ENCODE measurements at regions not wholly inside any gene's neighbourhood (a gene's known extent, or its start where the extent isn't known, plus 50 kb on each side); places are given as distances from the start of the nearest gene placed in this dataset.

DNA sequence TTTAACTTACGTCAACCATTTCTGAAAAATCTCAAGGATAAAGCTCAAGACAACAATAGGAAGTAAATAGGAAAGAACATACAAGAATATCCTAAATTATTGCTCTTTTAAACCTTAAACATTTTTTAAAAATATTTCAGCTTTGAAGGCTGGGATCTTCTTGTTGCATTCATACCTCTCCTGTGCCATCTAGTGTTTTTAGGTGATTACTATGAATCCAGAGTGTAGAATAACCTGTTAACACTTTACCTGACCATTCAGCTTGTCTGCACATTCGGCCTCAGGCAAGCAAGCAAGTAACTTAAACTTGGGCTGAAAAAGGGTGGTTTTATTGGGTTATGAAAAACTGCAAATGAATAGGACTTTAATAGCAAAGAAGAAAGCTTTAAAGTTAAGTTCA lies 507.8 kb upstream of the INTU start:
- Histone ChIP-seq H3K4me1 (ENCODE audit: control insufficient read depth, low read length) (no peaks in the 10 kb centered on the region), H4K20me1 (ENCODE audit: control insufficient read depth, insufficient read depth, low read depth, low read length) (no peaks in the 10 kb centered on the region), H3K79me2 (ENCODE audit: control insufficient read depth, low read length) (no peaks in the 10 kb centered on the region), H3K27ac (ENCODE audit: low read depth, low read length) (no peak overlapping the region), H3K36me3 (ENCODE audit: control insufficient read depth, low read length) (no peaks in the 10 kb centered on the region), H3K4me3 (ENCODE audit: low read length) (no peak overlapping the region), H3K4me2 (ENCODE audit: low read length) (no peak overlapping the region), H3K27me3 (ENCODE audit: control insufficient read depth, low read length) (no peaks in the 10 kb centered on the region), H3K9me3 (ENCODE audit: control insufficient read depth, insufficient read depth, low read length) (no peaks in the 10 kb centered on the region), H3K9me2 (replicated peaks; ENCODE audit: control insufficient read depth, low read length) (no peaks in the 10 kb centered on the region), H3F3A (ENCODE audit: control insufficient read depth, insufficient read depth) (no peaks in the 10 kb centered on the region)
- TF ChIP-seq EZH2phosphoT487 (IDR thresholded peaks at IDR 0.05; ENCODE audit: borderline replicate concordance, low read length) (no peak), CTCF (IDR thresholded peaks at IDR 0.05; ENCODE audit: low read depth, low read length, poor library complexity, severe bottlenecking) (no peak)

GRCh38 chr4:127126718-127127117 lies 506.0 kb upstream of the INTU start:
- H3K27ac ChIP-seq (ENCODE audit: low read depth, low read length), result no peak overlapping the region
- H3K4me3 ChIP-seq (ENCODE audit: low read length), result no peak overlapping the region
- H4K20me1 ChIP-seq (ENCODE audit: control insufficient read depth, insufficient read depth, low read depth, low read length), result no peaks in the 10 kb centered on the region
- no peaks in the 10 kb centered on the region for H3K36me3 ChIP-seq (ENCODE audit: control insufficient read depth, low read length)
- H3K9me2 ChIP-seq (replicated peaks; ENCODE audit: control insufficient read depth, low read length), result no peaks in the 10 kb centered on the region
- H3K4me2 ChIP-seq (ENCODE audit: low read length), result no peak overlapping the region
- H3K4me1 ChIP-seq (ENCODE audit: control insufficient read depth, low read length), result no peaks in the 10 kb centered on the region
- no peaks in the 10 kb centered on the region for H3K9me3 ChIP-seq (ENCODE audit: control insufficient read depth, insufficient read depth, low read length)
- no peaks in the 10 kb centered on the region for H3K27me3 ChIP-seq (ENCODE audit: control insufficient read depth, low read length)
- no peaks in the 10 kb centered on the region for H3K79me2 ChIP-seq (ENCODE audit: control insufficient read depth, low read length)
- no peak for TF ChIP-seq EZH2phosphoT487 (IDR thresholded peaks at IDR 0.05; ENCODE audit: borderline replicate concordance, low read length)
- no peak for TF ChIP-seq CTCF (IDR thresholded peaks at IDR 0.05; ENCODE audit: low read depth, low read length, poor library complexity, severe bottlenecking)
- no peaks in the 10 kb centered on the region for H3F3A ChIP-seq (ENCODE audit: control insufficient read depth, insufficient read depth)

DNA sequence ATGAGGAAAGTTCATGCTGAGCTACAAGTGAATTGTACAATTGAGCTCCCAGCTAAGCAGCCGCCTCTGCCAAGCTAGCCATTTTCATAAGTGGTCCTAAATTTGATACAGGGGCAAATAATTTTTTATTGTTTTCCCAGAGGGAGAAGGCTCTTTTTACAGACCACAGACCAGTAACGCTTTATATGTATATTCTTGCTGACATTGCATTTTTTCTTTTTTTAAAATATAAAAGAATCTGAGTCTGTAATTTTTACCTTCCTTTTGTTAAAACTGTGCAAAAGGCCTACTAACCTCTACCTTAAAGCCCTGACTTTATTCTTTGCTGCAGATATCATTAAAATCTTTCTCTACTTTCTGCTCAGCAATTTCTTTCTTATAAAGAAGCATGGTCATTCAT lies 501.2 kb upstream of the INTU start:
- Histone ChIP-seq H3K27ac (ENCODE audit: low read depth, low read length) (no peak overlapping the region), H3K27me3 (ENCODE audit: control insufficient read depth, low read length) (no peaks in the 10 kb centered on the region), H3K4me2 (ENCODE audit: low read length) (no peak overlapping the region), H3F3A (ENCODE audit: control insufficient read depth, insufficient read depth) (no peaks in the 10 kb centered on the region), H3K79me2 (ENCODE audit: control insufficient read depth, low read length) (no peaks in the 10 kb centered on the region), H3K4me1 (ENCODE audit: control insufficient read depth, low read length) (no peaks in the 10 kb centered on the region), H3K9me2 (replicated peaks; ENCODE audit: control insufficient read depth, low read length) (no peaks in the 10 kb centered on the region), H3K4me3 (ENCODE audit: low read length) (no peak overlapping the region), H3K36me3 (ENCODE audit: control insufficient read depth, low read length) (no peaks in the 10 kb centered on the region), H4K20me1 (ENCODE audit: control insufficient read depth, insufficient read depth, low read depth, low read length) (no peaks in the 10 kb centered on the region), H3K9me3 (ENCODE audit: control insufficient read depth, insufficient read depth, low read length) (no peaks in the 10 kb centered on the region)
- no peak for TF ChIP-seq EZH2phosphoT487 (IDR thresholded peaks at IDR 0.05; ENCODE audit: borderline replicate concordance, low read length)

GRCh38 chr4:127134490-127134889 lies 498.3 kb upstream of the INTU start:
- no peaks in the 10 kb centered on the region for H4K20me1 ChIP-seq (ENCODE audit: control insufficient read depth, insufficient read depth, low read depth, low read length)
- no peaks in the 10 kb centered on the region for H3K27me3 ChIP-seq (ENCODE audit: control insufficient read depth, low read length)
- H3K27ac ChIP-seq (ENCODE audit: low read depth, low read length), result no peak overlapping the region
- H3K4me3 ChIP-seq (ENCODE audit: low read length), result no peak overlapping the region
- no peaks in the 10 kb centered on the region for H3F3A ChIP-seq (ENCODE audit: control insufficient read depth, insufficient read depth)
- H3K4me2 ChIP-seq (ENCODE audit: low read length), result no peak overlapping the region
- no peaks in the 10 kb centered on the region for H3K4me1 ChIP-seq (ENCODE audit: control insufficient read depth, low read length)
- H3K9me2 ChIP-seq (replicated peaks; ENCODE audit: control insufficient read depth, low read length), result no peaks in the 10 kb centered on the region
- H3K36me3 ChIP-seq (ENCODE audit: control insufficient read depth, low read length), result no peaks in the 10 kb centered on the region
- no peaks in the 10 kb centered on the region for H3K9me3 ChIP-seq (ENCODE audit: control insufficient read depth, insufficient read depth, low read length)
- H3K79me2 ChIP-seq (ENCODE audit: control insufficient read depth, low read length), result no peaks in the 10 kb centered on the region
- TF ChIP-seq EZH2phosphoT487 (IDR thresholded peaks at IDR 0.05; ENCODE audit: borderline replicate concordance, low read length), result no peak
- TF ChIP-seq CTCF (IDR thresholded peaks at IDR 0.05; ENCODE audit: low read depth, low read length, poor library complexity, severe bottlenecking), result no peak
